IMR-90 (cell line): ENCODE measurements at regions not wholly inside any gene's neighbourhood (a gene's known extent, or its start where the extent isn't known, plus 50 kb on each side); places are given as distances from the start of the nearest gene placed in this dataset.

ENCODE experiments used
- ATAC-seq: fragments of 200-7000 bp; cut with Tn5 transposase; 2 replicates; pipeline ENCODE4 v1.9.1; 2020; ENCODE audit warnings: low read depth, mild to moderate bottlenecking, moderate library complexity
- BruUV-seq: library from RNA; stranded (reverse); fragments of 400-500 nt; replicated peaks from 2 replicates; lab custom pipeline; 2021; lab: Mats Ljungman, UMichigan
- CTCF ChIA-PET: fragments of 300-600 bp; formaldehyde crosslinking; extraction: SDS; loops from one replicate; lab custom pipeline; 2021; ENCODE audit warnings: antibody characterized with exemption; lab: Yijun Ruan, JAX
- POLR2A ChIA-PET: fragments of 300-600 bp; sonication (Branson Sonifier 250); formaldehyde crosslinking; loops from one replicate; lab custom pipeline; 2022; ENCODE audit warnings: antibody characterized with exemption; ENCODE audit not compliant: unreplicated experiment; lab: Charles Lee
- DNase-seq: peaks from one replicate; pipeline ENCODE4 v3.0.0; 2013
- H2AFZ ChIP-seq: replicated peaks from 2 replicates; pipeline ENCODE3; 2013; ENCODE audit warnings: low read length, mild to moderate bottlenecking; ENCODE audit not compliant: poor library complexity
- H2AK5ac ChIP-seq: 2 replicates; pipeline ENCODE4 v1.6.1; 2013; ENCODE audit warnings: low read depth, low read length, inconsistent platforms
- H2AK9ac ChIP-seq: replicated peaks from 2 replicates; pipeline ENCODE3; 2013; ENCODE audit warnings: mild to moderate bottlenecking, low read depth, low read length, moderate library complexity; ENCODE audit not compliant: poor library complexity
- H2BK120ac ChIP-seq: 2 replicates; pipeline ENCODE4 v1.6.1; 2013; ENCODE audit warnings: low read depth, low read length, inconsistent platforms
- H2BK15ac ChIP-seq: 3 replicates; pipeline ENCODE4 v1.6.1; 2013; ENCODE audit warnings: low read depth, low read length, inconsistent platforms
- H2BK20ac ChIP-seq: 2 replicates; pipeline ENCODE4 v1.6.1; 2013; ENCODE audit warnings: low read depth, mild to moderate bottlenecking, inconsistent platforms, low read length, moderate library complexity
- H2BK5ac ChIP-seq: 2 replicates; pipeline ENCODE4 v1.6.1; 2013; ENCODE audit warnings: mild to moderate bottlenecking, low read depth, low read length, inconsistent platforms; ENCODE audit not compliant: poor library complexity, severe bottlenecking
- H3K14ac ChIP-seq: replicated peaks from 2 replicates; pipeline ENCODE4 v1.6.1; 2013; ENCODE audit warnings: low read depth, low read length, inconsistent platforms
- H3K18ac ChIP-seq: 2 replicates; pipeline ENCODE4 v1.6.1; 2013; ENCODE audit warnings: low read depth, low read length, control low read depth
- H3K23ac ChIP-seq: 2 replicates; pipeline ENCODE4 v1.6.1; 2013; ENCODE audit warnings: low read depth, low read length, inconsistent platforms
- H3K27ac ChIP-seq: 2 replicates; pipeline ENCODE4 v1.5.1; 2013; ENCODE audit warnings: mild to moderate bottlenecking, control low read depth, low read length; ENCODE audit not compliant: insufficient read depth
- H3K27me3 ChIP-seq: 2 replicates; pipeline ENCODE4 v1.6.1; 2013; ENCODE audit warnings: low read length; ENCODE audit not compliant: control insufficient read depth, insufficient read depth
- H3K36me3 ChIP-seq: 2 replicates; pipeline ENCODE4 v1.6.1; 2013; ENCODE audit warnings: low read length, mixed read lengths; ENCODE audit not compliant: control insufficient read depth, insufficient read depth
- H3K4ac ChIP-seq: 2 replicates; pipeline ENCODE4 v1.6.1; 2013; ENCODE audit warnings: low read depth, low read length, inconsistent platforms
- H3K4me1 ChIP-seq: 2 replicates; pipeline ENCODE4 v1.6.1; 2013; ENCODE audit warnings: low read length, mixed read lengths; ENCODE audit not compliant: control insufficient read depth, insufficient read depth
- H3K4me2 ChIP-seq: 2 replicates; pipeline ENCODE4 v1.6.1; 2013; ENCODE audit warnings: low read depth, mild to moderate bottlenecking, control low read depth, low read length, moderate library complexity
- H3K4me3 ChIP-seq: 2 replicates; pipeline ENCODE4 v1.5.1; 2013; ENCODE audit warnings: low read depth, mild to moderate bottlenecking, control low read depth, low read length, moderate library complexity; ENCODE audit not compliant: insufficient read depth
- H3K56ac ChIP-seq: 2 replicates; pipeline ENCODE4 v1.6.1; 2013; ENCODE audit warnings: low read length, inconsistent platforms; ENCODE audit not compliant: insufficient read depth; ENCODE audit errors: extremely low read depth
- H3K79me1 ChIP-seq, 2 experiments: 2 replicates each; pipeline ENCODE4 v1.6.1; 2013; ENCODE audit warnings: low read length in 2 of 2, inconsistent platforms in 1 of 2, low read depth in 1 of 2
- H3K9ac ChIP-seq: 2 replicates; pipeline ENCODE4 v1.6.1; 2013; ENCODE audit warnings: low read depth, low read length, control low read depth
- H3K9me1 ChIP-seq: 2 replicates; pipeline ENCODE4 v1.6.1; 2013; ENCODE audit warnings: low read length, inconsistent platforms; ENCODE audit not compliant: insufficient read depth
- H3K9me3 ChIP-seq: 2 replicates; pipeline ENCODE4 v1.6.1; 2013; ENCODE audit warnings: low read length; ENCODE audit not compliant: control insufficient read depth, insufficient read depth
- H4K20me1 ChIP-seq: 2 replicates; pipeline ENCODE4 v1.6.1; 2013; ENCODE audit warnings: low read length, inconsistent platforms; ENCODE audit not compliant: insufficient read depth
- H4K5ac ChIP-seq: 2 replicates; pipeline ENCODE4 v1.6.1; 2013; ENCODE audit warnings: mild to moderate bottlenecking, low read depth, low read length, control low read depth
- H4K8ac ChIP-seq, 2 experiments: 2 replicates each; pipeline ENCODE4 v1.6.1; 2013; ENCODE audit warnings: low read depth in 2 of 2, low read length in 2 of 2, control low read depth in 1 of 2, inconsistent platforms in 1 of 2
- H4K91ac ChIP-seq: 2 replicates; pipeline ENCODE4 v1.6.1; 2013; ENCODE audit warnings: low read depth, low read length, inconsistent platforms; ENCODE audit not compliant: insufficient read depth
- CEBPB ChIP-seq: IDR thresholded peaks from 2 replicates; pipeline ENCODE4 v1.6.1; 2012; ENCODE audit warnings: low read depth, low read length, improper control_type of control experiment
- CHD1 ChIP-seq: IDR thresholded peaks from 2 replicates; pipeline ENCODE4 v1.6.1; 2012; ENCODE audit warnings: low read depth, low read length, improper control_type of control experiment
- CTCF ChIP-seq: conservative IDR thresholded peaks from 2 replicates; pipeline ENCODE4 v1.5.1; 2012; ENCODE audit warnings: mild to moderate bottlenecking, low read depth, low read length, improper control_type of control experiment
- MAFK ChIP-seq: IDR thresholded peaks from 2 replicates; pipeline ENCODE4 v1.6.1; 2012; ENCODE audit warnings: low read depth, low read length, improper control_type of control experiment
- MXI1 ChIP-seq: IDR thresholded peaks from 2 replicates; pipeline ENCODE4 v1.6.1; 2012; ENCODE audit warnings: low read depth, mild to moderate bottlenecking, low read length, moderate library complexity, borderline replicate concordance
- NFE2L2 ChIP-seq: fragments of 150-350 bp; IDR thresholded peaks from 2 replicates; pipeline ENCODE4 v1.6.1; 2016; ENCODE audit warnings: low read depth, mild to moderate bottlenecking, low read length
- RCOR1 ChIP-seq: IDR thresholded peaks from 2 replicates; pipeline ENCODE4 v1.6.1; 2012; ENCODE audit warnings: mild to moderate bottlenecking, low read length, improper control_type of control experiment; ENCODE audit not compliant: insufficient replicate concordance
- USF2 ChIP-seq: fragments of 150-350 bp; IDR thresholded peaks from 2 replicates; pipeline ENCODE4 v1.6.1; 2017; ENCODE audit warnings: mild to moderate bottlenecking, antibody characterized with exemption, low read length, low read depth
- WGBS, 2 experiments: methylation state at CpG; one replicate each; pipeline versions ENCODE4 v1.1.5 to v1.1.7; 2013; ENCODE audit warnings: missing lambda C conversion rate in 2 of 2; ENCODE audit not compliant: insufficient read length in 1 of 2; ENCODE audit errors: extremely low coverage in 2 of 2; 5-methylcytosine and 5-hydroxymethylcytosine counted together
- dilution Hi-C: fragments of 300-500 bp; cut with HindIII; formaldehyde crosslinking; loops from one replicate; pipeline ENCODE4 v1.14.3; 2018; ENCODE audit warnings: low sequenced_read_pairs; ENCODE audit not compliant: unreplicated experiment
- in situ Hi-C: fragments of 300-500 bp; cut with MboI; formaldehyde crosslinking; loops from 3 replicates; pipeline ENCODE4 v1.14.3; 2019; ENCODE audit warnings: low sequenced_read_pairs, inconsistent platforms, mixed read lengths
- intact Hi-C: fragments of 100-400 bp; cut with micrococcal nuclease; formaldehyde crosslinking; loops from 2 replicates; pipeline ENCODE4 v1.10.0; 2022

GRCh38 chr2:236941551-236941950 lies 144.1 kb upstream of the COPS8 start:
- H2AFZ ChIP-seq, result no peak overlapping the region
- H2BK20ac ChIP-seq, result no peak overlapping the region
- intact Hi-C loops, result no loop called here
- no peak overlapping the region for H4K8ac ChIP-seq
- no peak overlapping the region for H3K4me3 ChIP-seq
- no peak overlapping the region for H2AK5ac ChIP-seq
- no peaks in the 10 kb centered on the region for H4K20me1 ChIP-seq
- H2BK15ac ChIP-seq, result no peak overlapping the region
- no peak overlapping the region for H4K91ac ChIP-seq
- H3K56ac ChIP-seq, result no peak overlapping the region
- ATAC-seq (no peak), DNase-seq (no peak)
- H3K4me2 ChIP-seq, result no peak overlapping the region
- no TSS peak for BruUV-seq
- H3K27ac ChIP-seq, result no peak overlapping the region
- no peaks in the 10 kb centered on the region for H3K36me3 ChIP-seq
- dilution Hi-C loops, result no loop called here
- H3K4me1 ChIP-seq, result no peaks in the 10 kb centered on the region
- H3K9me3 ChIP-seq, result no peaks in the 10 kb centered on the region
- H4K5ac ChIP-seq, result no peak overlapping the region
- no peak overlapping the region for H3K14ac ChIP-seq
- 67% methylated on average over 1 of the region's 4 CpGs; no CpG with 5 or more reads in 1 of the 2 experiments for WGBS, 2 experiments
- H3K18ac ChIP-seq, result no peak overlapping the region
- H2BK5ac ChIP-seq, result no peak overlapping the region
- no peaks in the 10 kb centered on the region for H3K79me1 ChIP-seq
- no peak overlapping the region for H3K23ac ChIP-seq
- H2AK9ac ChIP-seq, result no peak overlapping the region
- H3K27me3 ChIP-seq, result peaks cover 10% of the 10 kb centered on the region
- in situ Hi-C loops, result no loop called here
- POLR2A ChIA-PET, result no interaction called here
- no peak overlapping the region for H2BK120ac ChIP-seq
- CTCF ChIA-PET, result no interaction called here
- TF ChIP-seq CTCF, result no peak
- no peak for TF ChIP-seq NFE2L2
- TF ChIP-seq RCOR1, result no peak
- no peak for TF ChIP-seq MAFK
- TF ChIP-seq CHD1, result no peak
- no peak for TF ChIP-seq CEBPB
- no peak for TF ChIP-seq MXI1
- TF ChIP-seq USF2, result no peak
- no peak overlapping the region for H3K9ac ChIP-seq
- no peaks in the 10 kb centered on the region for H3K9me1 ChIP-seq
- no peak overlapping the region for H3K4ac ChIP-seq
